GM18511 (cell line): ENCODE measurements at regions not wholly inside any gene's neighbourhood (a gene's known extent, or its start where the extent isn't known, plus 50 kb on each side); places are given as distances from the start of the nearest gene placed in this dataset.
"Not testable (repeated sequence)": the region's sequence is repeated elsewhere in the genome, so short reads cannot be mapped to it uniquely, and the experiment has no call there.

ENCODE experiments used
- ATAC-seq: cut with Tn5 transposase; IDR thresholded peaks from one replicate; pipeline ENCODE4 v1.9.1; 2021; ENCODE audit warnings: mild to moderate bottlenecking, moderate library complexity; ENCODE audit not compliant: unreplicated experiment

GRCh38 chr10:22875581-22875980 lies 52.3 kb upstream of the ARMC3 start:
- no peak for ATAC-seq

GRCh38 chr10:22874189-22874854 lies 53.5 kb upstream of the ARMC3 start:
- ATAC-seq: no peak

- ATAC-seq: peak; percentile 72
Measured at GRCh38 chr10:22856444-22857074, 71.3 kb upstream of the ARMC3 start.

- ATAC-seq: no peak
Measured at GRCh38 chr10:22854935-22855421, 72.9 kb upstream of the ARMC3 start.

GRCh38 chr10:22853906-22854447 lies 73.9 kb upstream of the ARMC3 start:
- ATAC-seq: no peak

- no peak for ATAC-seq
Measured at GRCh38 chr10:22852712-22853353, 75.0 kb upstream of the ARMC3 start.

- ATAC-seq: no peak
Measured at GRCh38 chr10:22851865-22852239, 76.0 kb upstream of the ARMC3 start.

GRCh38 chr10:22850541-22850940 lies 77.3 kb upstream of the ARMC3 start:
- ATAC-seq: no peak

- ATAC-seq: no peak
Measured at GRCh38 chr10:22849077-22849805, 78.6 kb upstream of the ARMC3 start.

- no peak for ATAC-seq
Measured at GRCh38 chr10:22848509-22848908, 79.3 kb upstream of the ARMC3 start.

- no peak for ATAC-seq
Measured at GRCh38 chr10:22846294-22846693, 81.6 kb upstream of the ARMC3 start.

GRCh38 chr10:22839639-22840038 lies 88.2 kb upstream of the ARMC3 start:
- ATAC-seq: no peak

GRCh38 chr10:22837771-22838170 lies 90.1 kb upstream of the ARMC3 start:
- ATAC-seq: no peak

GRCh38 chr10:22837351-22837750 lies 90.5 kb upstream of the ARMC3 start:
- ATAC-seq: no peak

- ATAC-seq: no peak
Measured at GRCh38 chr10:22834471-22834870, 93.4 kb upstream of the ARMC3 start.

- ATAC-seq: no peak
Measured at GRCh38 chr10:22833781-22834180, 94.1 kb upstream of the ARMC3 start.

- no peak for ATAC-seq
Measured at GRCh38 chr10:22833353-22833752, 94.5 kb upstream of the ARMC3 start.

- no peak for ATAC-seq
Measured at GRCh38 chr10:22832851-22833250, 95.0 kb upstream of the ARMC3 start.

- no peak for ATAC-seq
Measured at GRCh38 chr10:22832066-22832602, 95.7 kb upstream of the ARMC3 start.

GRCh38 chr10:22831586-22831985 lies 96.3 kb upstream of the ARMC3 start:
- no peak for ATAC-seq

GRCh38 chr10:22828712-22829111 lies 99.1 kb upstream of the ARMC3 start:
- not testable (repeated sequence) for ATAC-seq
